GM12878 (cell line): ENCODE measurements at regions not wholly inside any gene's neighbourhood (a gene's known extent, or its start where the extent isn't known, plus 50 kb on each side); places are given as distances from the start of the nearest gene placed in this dataset.

Source experiments
- ATAC-seq: fragments of 200-7000 bp; cut with Tn5 transposase; 3 replicates; pipeline ENCODE4 v1.9.1; 2020; ENCODE audit warnings: mild to moderate bottlenecking, moderate library complexity
- BruUV-seq: library from RNA; stranded (reverse); fragments of 400-500 nt; replicated peaks from 2 replicates; lab custom pipeline; 2021; lab: Mats Ljungman, UMichigan
- CTCF ChIA-PET: fragments of 300-600 bp; sonication (Branson Sonifier 250); formaldehyde crosslinking; extraction: SDS; loops from one replicate; lab custom pipeline; 2021; ENCODE audit warnings: inconsistent platforms; lab: Yijun Ruan, JAX
- POLR2A ChIA-PET: fragments of 350-600 bp; formaldehyde crosslinking; extraction: SDS; loops from one replicate; lab custom pipeline; 2021; ENCODE audit warnings: inconsistent platforms; lab: Charles Lee
- RAD21 ChIA-PET: fragments of 300-600 bp; sonication (Branson Sonifier 250); formaldehyde crosslinking; loops from one replicate; lab custom pipeline; 2023; ENCODE audit warnings: antibody characterized with exemption; ENCODE audit not compliant: unreplicated experiment; lab: Charles Lee
- SMC1A ChIA-PET: fragments of 300-600 bp; sonication (Branson Sonifier 250); formaldehyde crosslinking; loops from one replicate; lab custom pipeline; 2023; ENCODE audit not compliant: unreplicated experiment, uncharacterized antibody; lab: Charles Lee
- DNase-seq: peaks from one replicate; pipeline ENCODE4 v3.0.0-alpha.2; 2011; ENCODE audit warnings: low read depth, low spot score
- FAIRE-seq: peaks from 3 replicates; lab custom pipeline; 2011; peaks lifted over from hg19 to GRCh38; lab: Jason Lieb, UNC
- H2AFZ ChIP-seq: 2 replicates; pipeline ENCODE4 v1.6.0; 2011; ENCODE audit warnings: low read depth, low read length, control low read depth; ENCODE audit not compliant: control insufficient read depth
- H3K27ac ChIP-seq: 2 replicates; pipeline ENCODE4 v1.5.1; 2011; ENCODE audit warnings: control low read depth; ENCODE audit not compliant: control insufficient read depth, insufficient read depth
- H3K27me3 ChIP-seq, 2 experiments: replicated peaks in 1 of 2; 2 replicates each; pipeline versions ENCODE4 v1.6.0 to v1.6.1; 2011; ENCODE audit warnings: low read length in 1 of 2; ENCODE audit not compliant: control insufficient read depth in 2 of 2, insufficient read depth in 2 of 2
- H3K36me3 ChIP-seq, 2 experiments: 2 replicates each; pipeline ENCODE4 v1.5.1; 2011; ENCODE audit warnings: low read length in 1 of 2; ENCODE audit not compliant: control insufficient read depth in 2 of 2, insufficient read depth in 2 of 2
- H3K4me1 ChIP-seq: 2 replicates; pipeline ENCODE4 v1.6.1; 2011; ENCODE audit warnings: mild to moderate bottlenecking, low read length, moderate library complexity, mixed read lengths; ENCODE audit not compliant: control insufficient read depth, insufficient read depth
- H3K4me2 ChIP-seq: 2 replicates; pipeline ENCODE4 v1.6.0; 2011; ENCODE audit warnings: control low read depth; ENCODE audit not compliant: control insufficient read depth, insufficient read depth
- H3K4me3 ChIP-seq: fragments of 200-600 bp; sonication (generic); 2 replicates; pipeline ENCODE4 v1.5.1; 2016
- H3K79me2 ChIP-seq: 2 replicates; pipeline ENCODE4 v1.6.0; 2011; ENCODE audit warnings: low read length; ENCODE audit not compliant: control insufficient read depth, insufficient read depth
- H3K9ac ChIP-seq: 2 replicates; pipeline ENCODE4 v1.8.0; 2011; ENCODE audit warnings: low read length, control low read depth, mixed read lengths; ENCODE audit not compliant: control insufficient read depth, insufficient read depth
- H3K9me3 ChIP-seq: replicated peaks from 3 replicates; pipeline ENCODE4 v1.5.1; 2011; ENCODE audit warnings: mild to moderate bottlenecking, low read length; ENCODE audit not compliant: control insufficient read depth, insufficient read depth
- H4K20me1 ChIP-seq: 2 replicates; pipeline ENCODE4 v1.6.0; 2011; ENCODE audit not compliant: control insufficient read depth, insufficient read depth
- ATF7 ChIP-seq: fragments of 450-650 bp; IDR thresholded peaks from 2 replicates; pipeline ENCODE4 v1.6.1; 2016; ENCODE audit warnings: low read depth, mild to moderate bottlenecking
- BMI1 ChIP-seq: fragments of 450-650 bp; IDR thresholded peaks from 2 replicates; pipeline ENCODE4 v1.6.1; 2016; ENCODE audit warnings: mild to moderate bottlenecking, moderate library complexity, borderline replicate concordance
- CREM ChIP-seq: IDR thresholded peaks from 2 replicates; pipeline ENCODE4 v1.6.1; 2014; ENCODE audit warnings: antibody characterized with exemption, low read depth
- EGR1 ChIP-seq, 2 experiments: IDR thresholded peaks; 1 replicate in 1 of 2; 2 replicates in 1 of 2; pipeline ENCODE4 v1.6.1; 2011 to 2012; ENCODE audit warnings: low read depth in 2 of 2, low read length in 2 of 2, borderline replicate concordance in 1 of 2, mild to moderate bottlenecking in 1 of 2, moderate library complexity in 1 of 2
- JUND ChIP-seq: IDR thresholded peaks from 2 replicates; pipeline ENCODE4 v1.6.1; 2012; ENCODE audit warnings: low read depth, mild to moderate bottlenecking, low read length, improper control_type of control experiment, moderate library complexity
- NR2C1 ChIP-seq: fragments of 450-650 bp; IDR thresholded peaks from 2 replicates; pipeline ENCODE4 v1.6.1; 2017; ENCODE audit warnings: antibody characterized with exemption, mild to moderate bottlenecking, moderate library complexity
- NR2F1 ChIP-seq: fragments of 450-650 bp; conservative IDR thresholded peaks from 2 replicates; pipeline ENCODE4 v1.6.1; 2017; ENCODE audit warnings: mild to moderate bottlenecking
- NRF1 ChIP-seq: conservative IDR thresholded peaks from 2 replicates; pipeline ENCODE4 v1.6.1; 2011; ENCODE audit warnings: mild to moderate bottlenecking, low read depth, low read length, improper control_type of control experiment
- POLR2A ChIP-seq: IDR thresholded peaks from 2 replicates; pipeline ENCODE4 v1.6.1; 2011; ENCODE audit warnings: low read depth, mild to moderate bottlenecking, low read length
- RFX5 ChIP-seq: IDR thresholded peaks from 2 replicates; pipeline ENCODE4 v1.6.1; 2011; ENCODE audit warnings: low read depth, low read length, improper control_type of control experiment
- SIN3A ChIP-seq: IDR thresholded peaks from 2 replicates; pipeline ENCODE4 v1.6.1; 2012; ENCODE audit warnings: low read depth, low read length, improper control_type of control experiment
- SREBF1 ChIP-seq: IDR thresholded peaks from 2 replicates; pipeline ENCODE4 v1.6.1; 2012; ENCODE audit warnings: mild to moderate bottlenecking, low read length
- SRF ChIP-seq, 2 experiments: IDR thresholded peaks; 2 replicates each; pipeline ENCODE4 v1.6.1; 2011; ENCODE audit warnings: low read depth in 2 of 2, low read length in 2 of 2, mild to moderate bottlenecking in 1 of 2, moderate library complexity in 1 of 2
- STAT1 ChIP-seq: fragments of 450-650 bp; conservative IDR thresholded peaks from 2 replicates; pipeline ENCODE4 v1.6.1; 2014; ENCODE audit warnings: antibody characterized with exemption, mild to moderate bottlenecking
- ZSCAN29 ChIP-seq: fragments of 450-650 bp; IDR thresholded peaks from 2 replicates; pipeline ENCODE4 v1.6.1; 2017; ENCODE audit warnings: mild to moderate bottlenecking, moderate library complexity
- WGBS: methylation state at CpG from one replicate; pipeline ENCODE4 v1.1.6; 2016; ENCODE audit warnings: low lambda C conversion rate; ENCODE audit not compliant: insufficient replicate concordance, insufficient coverage; ENCODE audit errors: missing lambda C conversion rate; 5-methylcytosine and 5-hydroxymethylcytosine counted together
- in situ Hi-C: fragments of 300-500 bp; cut with MboI; formaldehyde crosslinking; loops from 9 replicates; pipeline ENCODE4 v1.14.3; 2018; ENCODE audit warnings: mixed read lengths
- intact Hi-C: fragments of 100-400 bp; cut with micrococcal nuclease; formaldehyde crosslinking; loops from one replicate; pipeline ENCODE4 v1.14.2; 2022; ENCODE audit not compliant: unreplicated experiment
- TF ChIP-seq, protein P1 (sequence below): IDR thresholded peaks from 2 replicates; pipeline ENCODE4 v1.6.1; 2011; ENCODE audit warnings: low read depth, mild to moderate bottlenecking, low read length, moderate library complexity, borderline replicate concordance; ENCODE audit errors: extremely low read depth
- TF ChIP-seq, protein P2 (sequence below): fragments of 450-650 bp; formaldehyde crosslinking; IDR thresholded peaks from 2 replicates; pipeline ENCODE4 v1.4.0; 2020; ENCODE audit warnings: mild to moderate bottlenecking, moderate library complexity
- TF ChIP-seq, protein P3 (sequence below): fragments of 450-650 bp; IDR thresholded peaks from 2 replicates; pipeline ENCODE4 v1.6.1; 2017; ENCODE audit warnings: mild to moderate bottlenecking, moderate library complexity

DNA sequence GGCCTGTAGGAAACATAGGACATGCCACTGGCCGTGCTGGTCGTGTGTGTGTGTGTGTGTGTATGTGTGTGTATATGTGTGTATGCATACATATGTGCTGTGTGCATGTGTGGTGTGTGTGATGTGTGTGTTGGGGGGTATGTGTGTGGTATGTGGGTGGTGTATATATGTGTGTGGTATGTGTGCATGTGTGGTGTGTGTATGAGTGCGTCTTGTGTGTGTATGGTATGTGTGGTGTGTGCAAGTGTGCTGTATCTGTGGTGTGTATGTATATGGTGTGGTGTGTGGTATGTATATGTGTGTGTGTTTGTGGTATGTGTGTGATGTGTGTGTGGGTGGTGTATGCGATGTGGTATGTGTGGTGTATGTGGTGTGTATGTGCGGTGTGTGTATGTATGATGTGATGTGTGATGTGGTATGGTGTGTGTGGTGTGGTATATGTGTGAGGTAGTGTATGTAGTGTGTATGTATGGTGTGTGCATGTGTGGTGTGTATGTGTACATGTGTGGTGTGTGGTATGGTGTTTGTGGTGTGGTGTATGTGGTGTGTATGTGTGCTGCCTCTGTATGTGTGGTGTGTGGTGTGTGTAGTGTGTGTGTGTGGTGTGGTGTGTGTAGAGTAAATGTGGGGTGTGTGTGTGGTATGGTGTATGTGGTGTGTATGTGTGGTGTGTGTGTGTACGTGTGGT, 120.8 kb upstream of the CACHD1 start:
- ChIA-PET CTCF (interaction anchor here (0.6 kb wide), 1 partner anchor 213 kb away, joined by 3 read pairs; no protein-coding TSS in a partner anchor), SMC1A (no interaction called here), POLR2A (no interaction called here), RAD21 (no interaction called here)
- no peaks in the 10 kb centered on the region for H3K4me1 ChIP-seq
- no peak overlapping the region for H3K4me2 ChIP-seq
- intact Hi-C loops (no loop called here), in situ Hi-C loops (no loop called here)
- no peak overlapping the region for H3K4me3 ChIP-seq
- TF ChIP-seq, protein P1, sequence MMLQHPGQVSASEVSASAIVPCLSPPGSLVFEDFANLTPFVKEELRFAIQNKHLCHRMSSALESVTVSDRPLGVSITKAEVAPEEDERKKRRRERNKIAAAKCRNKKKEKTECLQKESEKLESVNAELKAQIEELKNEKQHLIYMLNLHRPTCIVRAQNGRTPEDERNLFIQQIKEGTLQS, result no peak
- TF ChIP-seq SREBF1 (no peak), ATF7 (no peak), ZSCAN29 (no peak), EGR1 (IDR thresholded peaks at IDR 0.05; ENCODE audit: borderline replicate concordance in 1 of 2, low read depth in 2 of 2, low read length in 2 of 2) (no peak), NRF1 (no peak), BMI1 (no peak), NR2C1 (no peak), CREM (no peak), STAT1 (no peak), POLR2A (no peak), NR2F1 (no peak), JUND (no peak), SRF (IDR thresholded peaks at IDR 0.05; ENCODE audit: low read depth in 2 of 2, low read length in 2 of 2) (no peak), SIN3A (no peak), RFX5 (no peak)
- TF ChIP-seq, protein P2, sequence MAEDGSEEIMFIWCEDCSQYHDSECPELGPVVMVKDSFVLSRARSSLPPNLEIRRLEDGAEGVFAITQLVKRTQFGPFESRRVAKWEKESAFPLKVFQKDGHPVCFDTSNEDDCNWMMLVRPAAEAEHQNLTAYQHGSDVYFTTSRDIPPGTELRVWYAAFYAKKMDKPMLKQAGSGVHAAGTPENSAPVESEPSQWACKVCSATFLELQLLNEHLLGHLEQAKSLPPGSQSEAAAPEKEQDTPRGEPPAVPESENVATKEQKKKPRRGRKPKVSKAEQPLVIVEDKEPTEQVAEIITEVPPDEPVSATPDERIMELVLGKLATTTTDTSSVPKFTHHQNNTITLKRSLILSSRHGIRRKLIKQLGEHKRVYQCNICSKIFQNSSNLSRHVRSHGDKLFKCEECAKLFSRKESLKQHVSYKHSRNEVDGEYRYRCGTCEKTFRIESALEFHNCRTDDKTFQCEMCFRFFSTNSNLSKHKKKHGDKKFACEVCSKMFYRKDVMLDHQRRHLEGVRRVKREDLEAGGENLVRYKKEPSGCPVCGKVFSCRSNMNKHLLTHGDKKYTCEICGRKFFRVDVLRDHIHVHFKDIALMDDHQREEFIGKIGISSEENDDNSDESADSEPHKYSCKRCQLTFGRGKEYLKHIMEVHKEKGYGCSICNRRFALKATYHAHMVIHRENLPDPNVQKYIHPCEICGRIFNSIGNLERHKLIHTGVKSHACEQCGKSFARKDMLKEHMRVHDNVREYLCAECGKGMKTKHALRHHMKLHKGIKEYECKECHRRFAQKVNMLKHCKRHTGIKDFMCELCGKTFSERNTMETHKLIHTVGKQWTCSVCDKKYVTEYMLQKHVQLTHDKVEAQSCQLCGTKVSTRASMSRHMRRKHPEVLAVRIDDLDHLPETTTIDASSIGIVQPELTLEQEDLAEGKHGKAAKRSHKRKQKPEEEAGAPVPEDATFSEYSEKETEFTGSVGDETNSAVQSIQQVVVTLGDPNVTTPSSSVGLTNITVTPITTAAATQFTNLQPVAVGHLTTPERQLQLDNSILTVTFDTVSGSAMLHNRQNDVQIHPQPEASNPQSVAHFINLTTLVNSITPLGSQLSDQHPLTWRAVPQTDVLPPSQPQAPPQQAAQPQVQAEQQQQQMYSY (CRISPR knock-in tag), result no peak
- TF ChIP-seq, protein P3, sequence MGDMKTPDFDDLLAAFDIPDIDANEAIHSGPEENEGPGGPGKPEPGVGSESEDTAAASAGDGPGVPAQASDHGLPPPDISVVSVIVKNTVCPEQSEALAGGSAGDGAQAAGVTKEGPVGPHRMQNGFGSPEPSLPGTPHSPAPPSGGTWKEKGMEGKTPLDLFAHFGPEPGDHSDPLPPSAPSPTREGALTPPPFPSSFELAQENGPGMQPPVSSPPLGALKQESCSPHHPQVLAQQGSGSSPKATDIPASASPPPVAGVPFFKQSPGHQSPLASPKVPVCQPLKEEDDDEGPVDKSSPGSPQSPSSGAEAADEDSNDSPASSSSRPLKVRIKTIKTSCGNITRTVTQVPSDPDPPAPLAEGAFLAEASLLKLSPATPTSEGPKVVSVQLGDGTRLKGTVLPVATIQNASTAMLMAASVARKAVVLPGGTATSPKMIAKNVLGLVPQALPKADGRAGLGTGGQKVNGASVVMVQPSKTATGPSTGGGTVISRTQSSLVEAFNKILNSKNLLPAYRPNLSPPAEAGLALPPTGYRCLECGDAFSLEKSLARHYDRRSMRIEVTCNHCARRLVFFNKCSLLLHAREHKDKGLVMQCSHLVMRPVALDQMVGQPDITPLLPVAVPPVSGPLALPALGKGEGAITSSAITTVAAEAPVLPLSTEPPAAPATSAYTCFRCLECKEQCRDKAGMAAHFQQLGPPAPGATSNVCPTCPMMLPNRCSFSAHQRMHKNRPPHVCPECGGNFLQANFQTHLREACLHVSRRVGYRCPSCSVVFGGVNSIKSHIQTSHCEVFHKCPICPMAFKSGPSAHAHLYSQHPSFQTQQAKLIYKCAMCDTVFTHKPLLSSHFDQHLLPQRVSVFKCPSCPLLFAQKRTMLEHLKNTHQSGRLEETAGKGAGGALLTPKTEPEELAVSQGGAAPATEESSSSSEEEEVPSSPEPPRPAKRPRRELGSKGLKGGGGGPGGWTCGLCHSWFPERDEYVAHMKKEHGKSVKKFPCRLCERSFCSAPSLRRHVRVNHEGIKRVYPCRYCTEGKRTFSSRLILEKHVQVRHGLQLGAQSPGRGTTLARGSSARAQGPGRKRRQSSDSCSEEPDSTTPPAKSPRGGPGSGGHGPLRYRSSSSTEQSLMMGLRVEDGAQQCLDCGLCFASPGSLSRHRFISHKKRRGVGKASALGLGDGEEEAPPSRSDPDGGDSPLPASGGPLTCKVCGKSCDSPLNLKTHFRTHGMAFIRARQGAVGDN, result no peak
- BruUV-seq, result no TSS peak
- FAIRE-seq, result peak; percentile 44
- no peaks in the 10 kb centered on the region for H3K36me3 ChIP-seq
- no peak for ATAC-seq
- H3K27ac ChIP-seq, result no peak overlapping the region
- no peaks in the 10 kb centered on the region for H3K79me2 ChIP-seq
- H2AFZ ChIP-seq, result no peak overlapping the region
- no peak for DNase-seq
- 58% methylated on average over 6 of the region's 6 CpGs for WGBS
- H4K20me1 ChIP-seq, result no peaks in the 10 kb centered on the region
- H3K9me3 ChIP-seq, result no peaks in the 10 kb centered on the region
- H3K27me3 ChIP-seq, result peaks cover 0 to 3% of the 10 kb centered on the region in 2 experiments; a peak in 2 of 4 replicates
- H3K9ac ChIP-seq, result no peak overlapping the region
